ENCODE measurements at regions not wholly inside any gene's neighbourhood (a gene's known extent, or its start where the extent isn't known, plus 50 kb on each side); places are given as distances from the start of the nearest gene placed in this dataset.

- TF ChIP-seq ZNF565 (CRISPR knock-in tag; conservative IDR thresholded peaks at IDR 0.05; ENCODE audit: low read depth) = no peak
- no peak for TF ChIP-seq ESRRG (CRISPR knock-in tag; IDR thresholded peaks at IDR 0.05)
- TF ChIP-seq GLIS3 (CRISPR knock-in tag; IDR thresholded peaks at IDR 0.05) = no peak
- no peak for TF ChIP-seq PPARA (CRISPR knock-in tag; IDR thresholded peaks at IDR 0.05; ENCODE audit: borderline replicate concordance)
These were observed 442.4 kb upstream of the ZNF462 start (continued) for GRCh38 chr9:106420511-106420944.

DNA sequence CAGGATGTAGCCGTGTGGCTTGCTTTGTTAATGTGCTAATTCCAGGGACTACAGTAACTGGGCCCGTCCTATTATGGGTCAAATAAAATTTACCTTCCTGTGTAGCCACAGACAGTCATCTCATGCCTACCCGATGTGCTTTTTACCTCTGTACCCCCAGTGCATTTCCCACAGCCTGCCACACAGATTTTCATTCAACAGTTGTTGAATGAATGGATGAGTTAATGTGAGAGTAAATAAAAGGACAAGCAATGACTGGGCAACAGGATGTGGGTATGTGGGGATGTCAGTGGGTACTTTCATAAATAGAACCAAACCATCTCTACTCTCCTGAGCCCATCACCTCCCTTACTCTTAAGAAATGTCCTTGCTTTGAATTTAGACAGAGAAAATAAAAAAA, 441.2 kb upstream of the ZNF462 start:
- TF ChIP-seq RARB (CRISPR knock-in tag; IDR thresholded peaks at IDR 0.05) (no peak), PATZ1 (CRISPR knock-in tag; IDR thresholded peaks at IDR 0.05; ENCODE audit: borderline replicate concordance) (no peak), ZFP3 (CRISPR knock-in tag; IDR thresholded peaks at IDR 0.05) (no peak), PPARA (CRISPR knock-in tag; IDR thresholded peaks at IDR 0.05; ENCODE audit: borderline replicate concordance) (no peak), TSHZ2 (CRISPR knock-in tag; IDR thresholded peaks at IDR 0.05) (no peak), ESRRG (CRISPR knock-in tag; IDR thresholded peaks at IDR 0.05) (no peak), ZNF8 (CRISPR knock-in tag; IDR thresholded peaks at IDR 0.05) (no peak), BACH2 (CRISPR knock-in tag; IDR thresholded peaks at IDR 0.05; ENCODE audit: borderline replicate concordance) (no peak), ZFP30 (CRISPR knock-in tag; IDR thresholded peaks at IDR 0.05) (no peak), TCF4 (CRISPR knock-in tag; IDR thresholded peaks at IDR 0.05; ENCODE audit: borderline replicate concordance) (no peak), GLIS3 (CRISPR knock-in tag; IDR thresholded peaks at IDR 0.05) (no peak), CSDC2 (CRISPR knock-in tag; IDR thresholded peaks at IDR 0.05) (no peak), SNAI2 (CRISPR knock-in tag; IDR thresholded peaks at IDR 0.05) (no peak), ARNTL (CRISPR knock-in tag; IDR thresholded peaks at IDR 0.05; ENCODE audit: borderline replicate concordance, low read depth) (no peak), ZC3H10 (CRISPR knock-in tag; IDR thresholded peaks at IDR 0.05) (no peak), TOX (CRISPR knock-in tag; IDR thresholded peaks at IDR 0.05; ENCODE audit: borderline replicate concordance) (no peak)
- TF ChIP-seq, protein P1, sequence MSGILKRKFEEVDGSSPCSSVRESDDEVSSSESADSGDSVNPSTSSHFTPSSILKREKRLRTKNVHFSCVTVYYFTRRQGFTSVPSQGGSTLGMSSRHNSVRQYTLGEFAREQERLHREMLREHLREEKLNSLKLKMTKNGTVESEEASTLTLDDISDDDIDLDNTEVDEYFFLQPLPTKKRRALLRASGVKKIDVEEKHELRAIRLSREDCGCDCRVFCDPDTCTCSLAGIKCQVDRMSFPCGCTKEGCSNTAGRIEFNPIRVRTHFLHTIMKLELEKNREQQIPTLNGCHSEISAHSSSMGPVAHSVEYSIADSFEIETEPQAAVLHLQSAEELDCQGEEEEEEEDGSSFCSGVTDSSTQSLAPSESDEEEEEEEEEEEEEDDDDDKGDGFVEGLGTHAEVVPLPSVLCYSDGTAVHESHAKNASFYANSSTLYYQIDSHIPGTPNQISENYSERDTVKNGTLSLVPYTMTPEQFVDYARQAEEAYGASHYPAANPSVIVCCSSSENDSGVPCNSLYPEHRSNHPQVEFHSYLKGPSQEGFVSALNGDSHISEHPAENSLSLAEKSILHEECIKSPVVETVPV (CRISPR knock-in tag; IDR thresholded peaks at IDR 0.05) = no peak
- ATAC-seq = no peak

DNA sequence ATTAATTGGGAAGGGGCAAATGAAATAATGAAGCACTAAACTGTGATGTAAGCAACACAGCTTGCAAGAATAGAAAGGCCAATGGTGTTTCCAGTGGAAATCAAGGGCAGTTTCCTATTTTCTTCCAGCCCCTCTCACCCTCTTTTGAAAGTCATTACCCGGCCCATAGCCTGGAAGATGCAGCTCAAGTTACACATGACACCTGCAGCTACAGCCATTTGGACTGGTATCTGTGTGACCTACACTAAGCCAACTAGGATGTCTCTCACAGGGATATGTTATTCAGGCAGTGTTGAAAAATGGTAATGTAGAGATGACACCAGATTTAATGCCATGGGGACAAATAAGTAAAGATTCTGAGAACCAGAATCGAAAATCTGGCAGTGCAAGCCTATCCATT, 439.4 kb upstream of the ZNF462 start:
- no peak for ATAC-seq
- TF ChIP-seq CREB5 (CRISPR knock-in tag; IDR thresholded peaks at IDR 0.05; ENCODE audit: low read depth) = no peak
- TF ChIP-seq ZFP3 (CRISPR knock-in tag; IDR thresholded peaks at IDR 0.05) = no peak
- no peak for TF ChIP-seq TOX (CRISPR knock-in tag; IDR thresholded peaks at IDR 0.05; ENCODE audit: borderline replicate concordance)
- no peak for TF ChIP-seq SNAI2 (CRISPR knock-in tag; IDR thresholded peaks at IDR 0.05)
- TF ChIP-seq, protein P1 (CRISPR knock-in tag; IDR thresholded peaks at IDR 0.05) = no peak
- TF ChIP-seq ARNTL (CRISPR knock-in tag; IDR thresholded peaks at IDR 0.05; ENCODE audit: borderline replicate concordance, low read depth) = no peak
- no peak for TF ChIP-seq ZFP30 (CRISPR knock-in tag; IDR thresholded peaks at IDR 0.05)
- no peak for TF ChIP-seq BACH2 (CRISPR knock-in tag; IDR thresholded peaks at IDR 0.05; ENCODE audit: borderline replicate concordance)
- TF ChIP-seq OSR1 (CRISPR knock-in tag; IDR thresholded peaks at IDR 0.05) = no peak
- TF ChIP-seq ESRRG (CRISPR knock-in tag; IDR thresholded peaks at IDR 0.05) = no peak
- no peak for TF ChIP-seq ZNF565 (CRISPR knock-in tag; conservative IDR thresholded peaks at IDR 0.05; ENCODE audit: low read depth)
- no peak for TF ChIP-seq PPARA (CRISPR knock-in tag; IDR thresholded peaks at IDR 0.05; ENCODE audit: borderline replicate concordance)
- TF ChIP-seq TSHZ2 (CRISPR knock-in tag; IDR thresholded peaks at IDR 0.05) = no peak
- no peak for TF ChIP-seq GLIS3 (CRISPR knock-in tag; IDR thresholded peaks at IDR 0.05)
- no peak for TF ChIP-seq CSDC2 (CRISPR knock-in tag; IDR thresholded peaks at IDR 0.05)
- no peak for TF ChIP-seq RARB (CRISPR knock-in tag; IDR thresholded peaks at IDR 0.05)
- TF ChIP-seq ZNF70 (CRISPR knock-in tag; IDR thresholded peaks at IDR 0.05) = no peak
